Adrenal gland (tissue), 9 donors: ENCODE measurements at regions not wholly inside any gene's neighbourhood (a gene's known extent, or its start where the extent isn't known, plus 50 kb on each side); places are given as distances from the start of the nearest gene placed in this dataset.

Source experiments
- DNase-seq, 7 donors: peaks; one replicate each; pipeline ENCODE4 v3.0.0-alpha.2; 2019 to 2020
- H3K27ac ChIP-seq, 5 donors: fragments of 200-600 bp; sonication (generic) in 4 of 5; 1 replicate in 3 of 5; 2 replicates in 2 of 5; pipeline versions ENCODE4 v1.5.1 to v1.8.0; 2016 to 2020; ENCODE audit warnings: mild to moderate bottlenecking in 1 of 5
- H3K27me3 ChIP-seq: fragments of 200-600 bp; 2 replicates; pipeline ENCODE4 v1.8.0; 2021
- H3K36me3 ChIP-seq, 2 donors: fragments of 200-600 bp; replicated peaks in 1 of 2; 1 replicate in 1 of 2; 2 replicates in 1 of 2; pipeline versions ENCODE4 v1.5.1 to v1.8.0; 2018 to 2022
- H3K4me1 ChIP-seq, 2 donors: fragments of 200-600 bp; replicated peaks in 1 of 2; 1 replicate in 1 of 2; 2 replicates in 1 of 2; pipeline versions ENCODE4 v1.5.1 to v1.8.0; 2018 to 2021
- H3K4me3 ChIP-seq, 4 donors: fragments of 200-600 bp; sonication (generic) in 3 of 4; one replicate each; pipeline ENCODE4 v1.5.1; 2016 to 2018
- H3K9me3 ChIP-seq, 3 donors: fragments of 200-600 bp; sonication (generic) in 1 of 3; replicated peaks in 1 of 3; 1 replicate in 2 of 3; 2 replicates in 1 of 3; pipeline versions ENCODE4 v1.5.1 to v1.8.0; 2016 to 2021
- CTCF ChIP-seq, 6 experiments: fragments of 450-650 bp in 4 of 6; fragments of 200-600 bp in 2 of 6; sonication (generic) in 1 of 6; IDR thresholded peaks; 1 replicate in 5 of 6; 2 replicates in 1 of 6; pipeline versions ENCODE4 v1.5.1 to v1.8.0; 2016 to 2021; ENCODE audit warnings: antibody characterized with exemption in 6 of 6, mild to moderate bottlenecking in 2 of 6, moderate library complexity in 1 of 6
- POLR2A ChIP-seq, 2 donors: fragments of 450-650 bp; IDR thresholded peaks; one replicate each; pipeline ENCODE4 v1.6.1; 2017; ENCODE audit warnings: antibody characterized with exemption in 2 of 2, mild to moderate bottlenecking in 2 of 2, moderate library complexity in 1 of 2
- WGBS, 4 donors: extraction: QIAGEN DNeasy Blood & Tissue Kit in 2 of 4; methylation state at CpG; one replicate each; pipeline versions ENCODE4 v1.1.5 to v1.1.7; 2013 to 2017; 5-methylcytosine and 5-hydroxymethylcytosine counted together
- intact Hi-C, 2 donors: fragments of 100-400 bp; cut with DNase I; formaldehyde crosslinking; loops; one replicate each; pipeline versions ENCODE4 v1.14.1 to v1.15.0; 2022 to 2023
- donor health status: healthy with polysubstance abuse.
- donor health status: Bipolar disorder and iron deficiency.
- donor health status: DM: yes; HTN: yes; CAD: no.
- donor health status: DM: no; HTN: no; CAD: no.
- donor health status: DM: no; HTN: no; CAD: no.

GRCh38 chr2:236877972-236878371 lies 207.7 kb upstream of the COPS8 start:
- TF ChIP-seq POLR2A (IDR thresholded peaks at IDR 0.05) (no peak), CTCF (IDR thresholded peaks at IDR 0.05) (no peak)
- no peak for DNase-seq
- H3K27ac ChIP-seq: no peak overlapping the region
- intact Hi-C loops: no loop called here
- H3K9me3 ChIP-seq: no peaks in the 10 kb centered on the region
- H3K36me3 ChIP-seq: no peaks in the 10 kb centered on the region
- WGBS, 4 donors: 84 to 91% (median 88%) methylated on average over 2 of the region's 2 CpGs
- no peaks in the 10 kb centered on the region for H3K4me1 ChIP-seq
- peaks cover 2% of the 10 kb centered on the region for H3K27me3 ChIP-seq
- H3K4me3 ChIP-seq: no peak overlapping the region

- intact Hi-C loops: no loop called here
- Histone ChIP-seq H3K27ac (no peak overlapping the region), H3K27me3 (peaks cover 2% of the 10 kb centered on the region), H3K36me3 (no peaks in the 10 kb centered on the region), H3K9me3 (no peaks in the 10 kb centered on the region), H3K4me1 (no peaks in the 10 kb centered on the region), H3K4me3 (no peak overlapping the region)
- no peak for TF ChIP-seq CTCF (IDR thresholded peaks at IDR 0.05)
- no peak for TF ChIP-seq POLR2A (IDR thresholded peaks at IDR 0.05)
- 75 to 89% (median 80%) methylated on average over 3 of the region's 3 CpGs for WGBS, 4 donors
- no peak for DNase-seq
Observed at GRCh38 chr2:236879416-236879963, 206.2 kb upstream of the COPS8 start.

GRCh38 chr2:236882074-236882473 lies 203.6 kb upstream of the COPS8 start:
- Histone ChIP-seq H3K4me1 (no peaks in the 10 kb centered on the region), H3K4me3 (no peak overlapping the region), H3K9me3 (no peaks in the 10 kb centered on the region), H3K27ac (no peak overlapping the region), H3K27me3 (peaks cover 2% of the 10 kb centered on the region), H3K36me3 (no peaks in the 10 kb centered on the region)
- TF ChIP-seq POLR2A (IDR thresholded peaks at IDR 0.05): no peak
- no peak for DNase-seq
- intact Hi-C loops: no loop called here
- WGBS, 4 donors: 79 to 87% (median 81%) methylated on average over 2 of the region's 2 CpGs

- TF ChIP-seq POLR2A (IDR thresholded peaks at IDR 0.05): no peak
- TF ChIP-seq CTCF (IDR thresholded peaks at IDR 0.05): no peak
- H3K4me3 ChIP-seq: no peak overlapping the region
- H3K36me3 ChIP-seq: no peaks in the 10 kb centered on the region
- intact Hi-C loops: no loop called here
- no peaks in the 10 kb centered on the region for H3K9me3 ChIP-seq
- no peaks in the 10 kb centered on the region for H3K4me1 ChIP-seq
- 70 to 85% (median 77%) methylated on average over 7 of the region's 7 CpGs for WGBS, 4 donors
- no peak overlapping the region for H3K27ac ChIP-seq
- no peak for DNase-seq
- peaks cover 2% of the 10 kb centered on the region for H3K27me3 ChIP-seq
Observed at GRCh38 chr2:236882930-236883329, 202.8 kb upstream of the COPS8 start.

- peaks cover 2% of the 10 kb centered on the region for H3K27me3 ChIP-seq
- no peak for DNase-seq
- H3K4me1 ChIP-seq: no peaks in the 10 kb centered on the region
- intact Hi-C loops: no loop called here
- WGBS, 4 donors: 63 to 88% (median 68%) methylated on average over 1 of the region's 1 CpG
- H3K27ac ChIP-seq: no peak overlapping the region
- H3K4me3 ChIP-seq: no peak overlapping the region
- no peaks in the 10 kb centered on the region for H3K36me3 ChIP-seq
- H3K9me3 ChIP-seq: no peaks in the 10 kb centered on the region
- TF ChIP-seq POLR2A (IDR thresholded peaks at IDR 0.05): no peak
- no peak for TF ChIP-seq CTCF (IDR thresholded peaks at IDR 0.05)
Observed at GRCh38 chr2:236883819-236884218, 201.9 kb upstream of the COPS8 start.
